Sigmoid colon (tissue), 4 donors: ENCODE measurements at regions not wholly inside any gene's neighbourhood (a gene's known extent, or its start where the extent isn't known, plus 50 kb on each side); places are given as distances from the start of the nearest gene placed in this dataset.

Experiments
- EP300 ChIP-seq, 4 donors: sonication (generic); formaldehyde crosslinking; IDR thresholded peaks; one replicate each; pipeline ENCODE4 v1.6.1; 2017; ENCODE audit warnings: antibody characterized with exemption in 4 of 4
- TF ChIP-seq, protein P1 (sequence below), 4 experiments: fragments of 450-650 bp in 3 of 4; fragments of 200-600 bp in 1 of 4; IDR thresholded peaks; one replicate each; pipeline ENCODE4 v1.5.1; 2016 to 2019; ENCODE audit warnings: antibody characterized with exemption in 4 of 4, mild to moderate bottlenecking in 3 of 4, moderate library complexity in 2 of 4

DNA sequence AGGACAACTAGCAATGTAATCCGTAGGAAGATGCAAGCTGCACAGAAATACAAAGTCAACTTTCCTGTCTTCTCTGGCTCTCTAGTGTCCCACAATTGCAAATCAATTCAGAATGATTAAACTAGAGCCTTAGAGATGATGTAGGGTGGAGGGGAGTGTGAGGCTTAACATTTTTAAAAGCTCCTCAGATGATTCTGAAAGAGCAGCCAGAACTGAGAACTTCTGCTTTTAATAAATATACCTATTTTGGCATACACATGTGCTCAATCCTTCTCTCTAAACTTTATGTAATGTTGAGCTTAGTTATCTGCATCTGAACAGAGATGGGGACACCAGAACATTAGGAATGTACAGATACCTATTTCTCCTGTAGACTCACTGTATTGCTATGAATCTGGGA is 139.9 kb upstream of the APC start:
- TF ChIP-seq, protein P1, sequence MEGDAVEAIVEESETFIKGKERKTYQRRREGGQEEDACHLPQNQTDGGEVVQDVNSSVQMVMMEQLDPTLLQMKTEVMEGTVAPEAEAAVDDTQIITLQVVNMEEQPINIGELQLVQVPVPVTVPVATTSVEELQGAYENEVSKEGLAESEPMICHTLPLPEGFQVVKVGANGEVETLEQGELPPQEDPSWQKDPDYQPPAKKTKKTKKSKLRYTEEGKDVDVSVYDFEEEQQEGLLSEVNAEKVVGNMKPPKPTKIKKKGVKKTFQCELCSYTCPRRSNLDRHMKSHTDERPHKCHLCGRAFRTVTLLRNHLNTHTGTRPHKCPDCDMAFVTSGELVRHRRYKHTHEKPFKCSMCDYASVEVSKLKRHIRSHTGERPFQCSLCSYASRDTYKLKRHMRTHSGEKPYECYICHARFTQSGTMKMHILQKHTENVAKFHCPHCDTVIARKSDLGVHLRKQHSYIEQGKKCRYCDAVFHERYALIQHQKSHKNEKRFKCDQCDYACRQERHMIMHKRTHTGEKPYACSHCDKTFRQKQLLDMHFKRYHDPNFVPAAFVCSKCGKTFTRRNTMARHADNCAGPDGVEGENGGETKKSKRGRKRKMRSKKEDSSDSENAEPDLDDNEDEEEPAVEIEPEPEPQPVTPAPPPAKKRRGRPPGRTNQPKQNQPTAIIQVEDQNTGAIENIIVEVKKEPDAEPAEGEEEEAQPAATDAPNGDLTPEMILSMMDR (IDR thresholded peaks at IDR 0.05): no peak
- no peak for TF ChIP-seq EP300 (IDR thresholded peaks at IDR 0.05)
